A549 (cell line): ENCODE measurements at regions not wholly inside any gene's neighbourhood (a gene's known extent, or its start where the extent isn't known, plus 50 kb on each side); places are given as distances from the start of the nearest gene placed in this dataset.

Experiments
- CTCF ChIP-seq: fragments of >200 bp; sonication (Bioruptor Twin); formaldehyde crosslinking; IDR thresholded peaks from 3 replicates; pipeline ENCODE4 v1.5.1; 2016
- NR3C1 ChIP-seq: fragments of >200 bp; sonication (Bioruptor Twin); formaldehyde crosslinking; IDR thresholded peaks from 3 replicates; pipeline ENCODE4 v1.6.1; 2017
- SMC3 ChIP-seq: fragments of >200 bp; sonication (Bioruptor Twin); formaldehyde crosslinking; IDR thresholded peaks from 3 replicates; pipeline ENCODE4 v1.6.1; 2018; ENCODE audit warnings: inconsistent platforms

DNA sequence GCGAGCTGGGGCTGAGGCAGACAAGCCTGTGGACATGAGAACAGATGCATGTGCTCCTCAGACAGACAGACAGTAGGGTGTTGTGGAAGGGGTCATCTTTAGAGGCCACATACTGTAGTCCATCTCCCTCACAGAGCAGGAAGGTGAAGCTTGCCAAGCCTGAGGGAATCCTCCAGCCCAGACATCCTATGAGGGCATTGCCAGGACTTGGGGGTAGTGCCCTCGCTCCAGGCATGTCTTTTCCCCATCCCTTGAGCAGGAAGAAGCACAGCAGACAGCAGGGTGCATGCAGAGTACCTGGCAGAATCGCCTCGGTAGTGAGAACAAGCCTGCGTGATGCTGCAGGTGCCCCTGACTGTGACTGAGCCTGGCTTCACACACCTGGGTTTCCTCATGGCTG, 66.5 kb upstream of the CLDN5 start:
- TF ChIP-seq CTCF, result no peak
- TF ChIP-seq SMC3, result no peak
- TF ChIP-seq NR3C1, result no peak
